Fibroblast of mammary gland (primary cell): ENCODE measurements at regions not wholly inside any gene's neighbourhood (a gene's known extent, or its start where the extent isn't known, plus 50 kb on each side); places are given as distances from the start of the nearest gene placed in this dataset.

Experiments used
- DNase-seq: peaks from one replicate; pipeline ENCODE4 v3.0.0-alpha.2; 2010; ENCODE audit warnings: low read depth
- H3K4me3 ChIP-seq: 2 replicates; pipeline ENCODE4 v1.5.1; 2011; ENCODE audit warnings: low read depth, mild to moderate bottlenecking, low read length, moderate library complexity; ENCODE audit not compliant: control insufficient read depth
- CTCF ChIP-seq: conservative IDR thresholded peaks from 2 replicates; pipeline ENCODE4 v1.5.1; 2011; ENCODE audit warnings: low read depth, low read length, inconsistent platforms; ENCODE audit not compliant: control insufficient read depth, insufficient read depth

GRCh38 chr9:90419221-90419851, 223.3 kb downstream of the DIRAS2 start:
- no peak for DNase-seq
- no peak for TF ChIP-seq CTCF
- H3K4me3 ChIP-seq: no peak overlapping the region

- no peak for TF ChIP-seq CTCF
Observed at GRCh38 chr9:90420211-90420610, 222.4 kb downstream of the DIRAS2 start.

GRCh38 chr9:90420768-90421513, 221.7 kb downstream of the DIRAS2 start:
- DNase-seq: no peak
- no peak for TF ChIP-seq CTCF
- H3K4me3 ChIP-seq: no peak overlapping the region

More at GRCh38 chr9:90420211-90420610, 222.4 kb downstream of the DIRAS2 start:
- no peak overlapping the region for H3K4me3 ChIP-seq
- no peak for DNase-seq

GRCh38 chr9:90421786-90422185, 220.8 kb downstream of the DIRAS2 start:
- no peak for DNase-seq
- no peak for TF ChIP-seq CTCF
- no peak overlapping the region for H3K4me3 ChIP-seq

GRCh38 chr9:90423661-90424193, 218.9 kb downstream of the DIRAS2 start:
- TF ChIP-seq CTCF: no peak
- no peak for DNase-seq
- no peak overlapping the region for H3K4me3 ChIP-seq

GRCh38 chr9:90428517-90428916, 214.1 kb downstream of the DIRAS2 start:
- no peak for DNase-seq
- H3K4me3 ChIP-seq: no peak overlapping the region
- no peak for TF ChIP-seq CTCF
